HG02763 (cell line): ENCODE measurements at regions not wholly inside any gene's neighbourhood (a gene's known extent, or its start where the extent isn't known, plus 50 kb on each side); places are given as distances from the start of the nearest gene placed in this dataset.

ENCODE experiments used
- ATAC-seq: cut with Tn5 transposase; IDR thresholded peaks from one replicate; pipeline ENCODE4 v1.9.1; 2021; ENCODE audit warnings: mild to moderate bottlenecking, moderate library complexity; ENCODE audit not compliant: unreplicated experiment

- no peak for ATAC-seq
Measured at GRCh38 chr15:62459875-62460274, 294.8 kb upstream of the C2CD4B start.

- no peak for ATAC-seq
Measured at GRCh38 chr15:62462268-62462667, 297.2 kb upstream of the C2CD4B start.

- no peak for ATAC-seq
Measured at GRCh38 chr15:62462721-62463120, 297.6 kb upstream of the C2CD4B start.

- no peak for ATAC-seq
Measured at GRCh38 chr15:62464705-62465104, 299.6 kb upstream of the C2CD4B start.

GRCh38 chr15:62465173-62465572 lies 300.1 kb upstream of the C2CD4B start:
- no peak for ATAC-seq

- ATAC-seq, result no peak
Measured at GRCh38 chr15:62469478-62469873, 304.4 kb upstream of the C2CD4B start.

- ATAC-seq, result no peak
Measured at GRCh38 chr15:62469874-62470688, 305.0 kb upstream of the C2CD4B start.

- ATAC-seq, result no peak
Measured at GRCh38 chr15:62472616-62473299, 307.7 kb upstream of the C2CD4B start.

- ATAC-seq, result no peak
Measured at GRCh38 chr15:62474021-62474770, 309.1 kb upstream of the C2CD4B start.

- no peak for ATAC-seq
Measured at GRCh38 chr15:62474771-62475124, 309.7 kb upstream of the C2CD4B start.

GRCh38 chr15:62475591-62475990 lies 310.5 kb upstream of the C2CD4B start:
- ATAC-seq, result no peak

- ATAC-seq, result no peak
Measured at GRCh38 chr15:62476163-62476562, 311.1 kb upstream of the C2CD4B start.

GRCh38 chr15:62477929-62478328 lies 312.8 kb upstream of the C2CD4B start:
- ATAC-seq, result no peak

GRCh38 chr15:62482785-62483429 lies 317.8 kb upstream of the C2CD4B start:
- ATAC-seq, result no peak

GRCh38 chr15:62483814-62484213 lies 318.7 kb upstream of the C2CD4B start:
- no peak for ATAC-seq

- ATAC-seq, result no peak
Measured at GRCh38 chr15:62485170-62485720, 320.2 kb upstream of the C2CD4B start.

GRCh38 chr15:62486041-62486440 lies 321.0 kb upstream of the C2CD4B start:
- ATAC-seq, result no peak

GRCh38 chr15:62488387-62488786 lies 323.3 kb upstream of the C2CD4B start:
- no peak for ATAC-seq

GRCh38 chr15:62491642-62492041 lies 326.6 kb upstream of the C2CD4B start:
- ATAC-seq, result no peak

GRCh38 chr15:62492900-62493299 lies 327.8 kb upstream of the C2CD4B start:
- no peak for ATAC-seq

GRCh38 chr15:62494197-62494596 lies 329.1 kb upstream of the C2CD4B start:
- ATAC-seq, result no peak
